HepG2 (cell line): ENCODE measurements at regions not wholly inside any gene's neighbourhood (a gene's known extent, or its start where the extent isn't known, plus 50 kb on each side); places are given as distances from the start of the nearest gene placed in this dataset.

Experiments used
- CCDC6 ChIP-seq: sonication (generic); formaldehyde crosslinking; IDR thresholded peaks from 2 replicates; pipeline ENCODE4 v1.8.1; 2022; ENCODE audit warnings: mild to moderate bottlenecking, missing genetic modification reagents, moderate library complexity
- ETV5 ChIP-seq: IDR thresholded peaks from 2 replicates; pipeline ENCODE4 v1.6.1; 2018; ENCODE audit warnings: missing biosample characterization, missing genetic modification reagents, inconsistent platforms, borderline replicate concordance
- GATA4 ChIP-seq: sonication (generic); IDR thresholded peaks from 2 replicates; pipeline ENCODE4 v1.6.1; 2016; ENCODE audit warnings: antibody characterized with exemption, low read depth, borderline replicate concordance
- HES4 ChIP-seq: sonication (generic); formaldehyde crosslinking; IDR thresholded peaks from 2 replicates; pipeline ENCODE4 v1.9.0; 2021; ENCODE audit warnings: mild to moderate bottlenecking, missing genetic modification reagents, borderline replicate concordance
- NKX3-1 ChIP-seq: sonication (generic); formaldehyde crosslinking; IDR thresholded peaks from 2 replicates; pipeline ENCODE4 v1.5.0; 2020; ENCODE audit warnings: missing genetic modification reagents
- SALL1 ChIP-seq: sonication (generic); formaldehyde crosslinking; IDR thresholded peaks from 2 replicates; pipeline ENCODE4 v1.8.0; 2022; ENCODE audit warnings: mild to moderate bottlenecking, missing genetic modification reagents
- SAP130 ChIP-seq: IDR thresholded peaks from 2 replicates; pipeline ENCODE4 v1.6.1; 2016; ENCODE audit warnings: low read depth
- SMARCE1 ChIP-seq: fragments of 450-650 bp; IDR thresholded peaks from 2 replicates; pipeline ENCODE4 v1.6.1; 2017; ENCODE audit warnings: borderline replicate concordance
- SUZ12 ChIP-seq: fragments of 150-350 bp; IDR thresholded peaks from 2 replicates; pipeline ENCODE4 v1.6.1; 2014; ENCODE audit warnings: low read depth, low read length
- ZFP90 ChIP-seq: sonication (generic); formaldehyde crosslinking; IDR thresholded peaks from 2 replicates; pipeline ENCODE4 v1.8.0; 2022; ENCODE audit warnings: missing genetic modification reagents, mild to moderate bottlenecking, inconsistent platforms, borderline replicate concordance
- ZFX ChIP-seq: sonication (generic); formaldehyde crosslinking; IDR thresholded peaks from 2 replicates; pipeline ENCODE4 v1.4.0; 2020; ENCODE audit warnings: mild to moderate bottlenecking, low read depth, missing genetic modification reagents, moderate library complexity
- ZNF430 ChIP-seq: sonication (generic); formaldehyde crosslinking; IDR thresholded peaks from 2 replicates; pipeline ENCODE4 v1.9.0; 2021; ENCODE audit warnings: mild to moderate bottlenecking, missing genetic modification reagents
- ZNF564 ChIP-seq: sonication (generic); formaldehyde crosslinking; IDR thresholded peaks from 2 replicates; pipeline ENCODE4 v1.8.1; 2023; ENCODE audit warnings: mild to moderate bottlenecking, missing genetic modification reagents
- ZSCAN29 ChIP-seq: sonication (generic); formaldehyde crosslinking; conservative IDR thresholded peaks from 2 replicates; pipeline ENCODE4 v1.4.0; 2020; ENCODE audit warnings: mild to moderate bottlenecking, missing genetic modification reagents
- TF ChIP-seq, protein P1 (sequence below): conservative IDR thresholded peaks from 2 replicates; pipeline ENCODE4 v1.6.1; 2018; ENCODE audit warnings: missing genetic modification reagents
- TF ChIP-seq, protein P2 (sequence below): sonication (generic); formaldehyde crosslinking; IDR thresholded peaks from 2 replicates; pipeline ENCODE4; 2020; ENCODE audit warnings: missing genetic modification reagents, mild to moderate bottlenecking, borderline replicate concordance
- TF ChIP-seq, protein P3 (sequence below): IDR thresholded peaks from 2 replicates; pipeline ENCODE4 v1.4.0; 2020; ENCODE audit warnings: mild to moderate bottlenecking, missing genetic modification reagents
- TF ChIP-seq, protein P4 (sequence below): sonication (generic); formaldehyde crosslinking; IDR thresholded peaks from 2 replicates; pipeline ENCODE4 v1.4.0; 2020; ENCODE audit warnings: missing genetic modification reagents; ENCODE audit errors: not compliant biosample characterization

DNA sequence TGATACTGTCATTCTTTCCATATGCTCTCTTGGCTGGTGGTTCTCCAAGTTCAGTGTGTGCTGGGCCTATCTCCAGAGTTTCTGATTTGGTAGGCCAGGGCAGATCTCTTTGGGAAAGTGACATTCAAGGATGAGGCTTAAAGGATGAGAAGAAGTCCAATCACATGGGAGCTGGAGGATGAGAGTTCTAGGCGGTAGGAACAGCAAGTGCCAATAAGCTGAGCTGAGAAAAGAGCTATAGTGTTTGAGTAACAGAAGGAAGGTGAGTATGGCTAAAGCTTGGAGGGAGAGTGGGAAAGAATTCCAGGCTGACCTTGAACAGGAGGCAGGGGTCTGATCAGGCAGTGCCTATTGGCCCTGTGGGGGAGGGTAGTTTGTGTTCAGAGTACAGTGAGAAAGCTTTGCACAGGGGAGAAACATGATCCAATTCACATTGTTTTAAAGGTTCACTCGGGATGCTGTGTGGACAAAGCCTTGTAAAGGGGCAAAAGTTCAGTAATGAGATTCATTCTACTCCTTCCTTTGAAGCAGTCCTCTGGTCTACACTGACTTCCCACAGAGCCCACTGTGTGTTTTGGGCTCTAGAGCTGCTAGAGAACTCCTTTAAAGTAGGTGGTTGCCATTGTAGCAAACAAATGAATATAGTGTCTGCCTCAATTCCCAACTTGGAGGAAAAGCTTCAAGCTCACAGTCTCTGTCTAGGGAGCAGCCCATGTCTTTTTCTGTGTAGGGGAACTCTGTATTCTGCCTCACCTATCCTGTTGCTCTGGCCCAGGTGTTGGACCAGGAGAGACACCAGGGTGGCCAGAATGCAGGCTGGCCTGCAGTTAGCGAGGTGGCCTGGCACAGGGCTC lies 81.8 kb downstream of the FASTKD2 start (continued):
- TF ChIP-seq, protein P1, sequence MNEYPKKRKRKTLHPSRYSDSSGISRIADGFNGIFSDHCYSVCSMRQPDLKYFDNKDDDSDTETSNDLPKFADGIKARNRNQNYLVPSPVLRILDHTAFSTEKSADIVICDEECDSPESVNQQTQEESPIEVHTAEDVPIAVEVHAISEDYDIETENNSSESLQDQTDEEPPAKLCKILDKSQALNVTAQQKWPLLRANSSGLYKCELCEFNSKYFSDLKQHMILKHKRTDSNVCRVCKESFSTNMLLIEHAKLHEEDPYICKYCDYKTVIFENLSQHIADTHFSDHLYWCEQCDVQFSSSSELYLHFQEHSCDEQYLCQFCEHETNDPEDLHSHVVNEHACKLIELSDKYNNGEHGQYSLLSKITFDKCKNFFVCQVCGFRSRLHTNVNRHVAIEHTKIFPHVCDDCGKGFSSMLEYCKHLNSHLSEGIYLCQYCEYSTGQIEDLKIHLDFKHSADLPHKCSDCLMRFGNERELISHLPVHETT (CRISPR knock-in tag): no peak
- TF ChIP-seq SMARCE1 (no peak), ZFX (CRISPR knock-in tag) (peak; percentile 44; the same call in 1 of the 2 replicates), ETV5 (no peak), ZNF564 (no peak), NKX3-1 (no peak), SAP130 (CRISPR knock-in tag) (no peak), SALL1 (CRISPR knock-in tag) (peak; percentile 86), ZNF430 (CRISPR knock-in tag) (0 out of 2 replicates have a peak, but pooled peaks have one; percentile 42), GATA4 (no peak), SUZ12 (no peak), ZSCAN29 (CRISPR knock-in tag) (peak; percentile 98), ZFP90 (CRISPR knock-in tag) (0 out of 2 replicates have a peak, but pooled peaks have one; percentile 39), CCDC6 (CRISPR knock-in tag) (no peak), HES4 (CRISPR knock-in tag) (no peak)
- TF ChIP-seq, protein P2, sequence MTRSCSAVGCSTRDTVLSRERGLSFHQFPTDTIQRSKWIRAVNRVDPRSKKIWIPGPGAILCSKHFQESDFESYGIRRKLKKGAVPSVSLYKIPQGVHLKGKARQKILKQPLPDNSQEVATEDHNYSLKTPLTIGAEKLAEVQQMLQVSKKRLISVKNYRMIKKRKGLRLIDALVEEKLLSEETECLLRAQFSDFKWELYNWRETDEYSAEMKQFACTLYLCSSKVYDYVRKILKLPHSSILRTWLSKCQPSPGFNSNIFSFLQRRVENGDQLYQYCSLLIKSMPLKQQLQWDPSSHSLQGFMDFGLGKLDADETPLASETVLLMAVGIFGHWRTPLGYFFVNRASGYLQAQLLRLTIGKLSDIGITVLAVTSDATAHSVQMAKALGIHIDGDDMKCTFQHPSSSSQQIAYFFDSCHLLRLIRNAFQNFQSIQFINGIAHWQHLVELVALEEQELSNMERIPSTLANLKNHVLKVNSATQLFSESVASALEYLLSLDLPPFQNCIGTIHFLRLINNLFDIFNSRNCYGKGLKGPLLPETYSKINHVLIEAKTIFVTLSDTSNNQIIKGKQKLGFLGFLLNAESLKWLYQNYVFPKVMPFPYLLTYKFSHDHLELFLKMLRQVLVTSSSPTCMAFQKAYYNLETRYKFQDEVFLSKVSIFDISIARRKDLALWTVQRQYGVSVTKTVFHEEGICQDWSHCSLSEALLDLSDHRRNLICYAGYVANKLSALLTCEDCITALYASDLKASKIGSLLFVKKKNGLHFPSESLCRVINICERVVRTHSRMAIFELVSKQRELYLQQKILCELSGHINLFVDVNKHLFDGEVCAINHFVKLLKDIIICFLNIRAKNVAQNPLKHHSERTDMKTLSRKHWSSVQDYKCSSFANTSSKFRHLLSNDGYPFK (CRISPR knock-in tag): peak; percentile 29; the same call in 1 of the 2 replicates
- TF ChIP-seq, protein P3, sequence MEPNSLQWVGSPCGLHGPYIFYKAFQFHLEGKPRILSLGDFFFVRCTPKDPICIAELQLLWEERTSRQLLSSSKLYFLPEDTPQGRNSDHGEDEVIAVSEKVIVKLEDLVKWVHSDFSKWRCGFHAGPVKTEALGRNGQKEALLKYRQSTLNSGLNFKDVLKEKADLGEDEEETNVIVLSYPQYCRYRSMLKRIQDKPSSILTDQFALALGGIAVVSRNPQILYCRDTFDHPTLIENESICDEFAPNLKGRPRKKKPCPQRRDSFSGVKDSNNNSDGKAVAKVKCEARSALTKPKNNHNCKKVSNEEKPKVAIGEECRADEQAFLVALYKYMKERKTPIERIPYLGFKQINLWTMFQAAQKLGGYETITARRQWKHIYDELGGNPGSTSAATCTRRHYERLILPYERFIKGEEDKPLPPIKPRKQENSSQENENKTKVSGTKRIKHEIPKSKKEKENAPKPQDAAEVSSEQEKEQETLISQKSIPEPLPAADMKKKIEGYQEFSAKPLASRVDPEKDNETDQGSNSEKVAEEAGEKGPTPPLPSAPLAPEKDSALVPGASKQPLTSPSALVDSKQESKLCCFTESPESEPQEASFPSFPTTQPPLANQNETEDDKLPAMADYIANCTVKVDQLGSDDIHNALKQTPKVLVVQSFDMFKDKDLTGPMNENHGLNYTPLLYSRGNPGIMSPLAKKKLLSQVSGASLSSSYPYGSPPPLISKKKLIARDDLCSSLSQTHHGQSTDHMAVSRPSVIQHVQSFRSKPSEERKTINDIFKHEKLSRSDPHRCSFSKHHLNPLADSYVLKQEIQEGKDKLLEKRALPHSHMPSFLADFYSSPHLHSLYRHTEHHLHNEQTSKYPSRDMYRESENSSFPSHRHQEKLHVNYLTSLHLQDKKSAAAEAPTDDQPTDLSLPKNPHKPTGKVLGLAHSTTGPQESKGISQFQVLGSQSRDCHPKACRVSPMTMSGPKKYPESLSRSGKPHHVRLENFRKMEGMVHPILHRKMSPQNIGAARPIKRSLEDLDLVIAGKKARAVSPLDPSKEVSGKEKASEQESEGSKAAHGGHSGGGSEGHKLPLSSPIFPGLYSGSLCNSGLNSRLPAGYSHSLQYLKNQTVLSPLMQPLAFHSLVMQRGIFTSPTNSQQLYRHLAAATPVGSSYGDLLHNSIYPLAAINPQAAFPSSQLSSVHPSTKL (CRISPR knock-in tag): peak; percentile 95
- TF ChIP-seq, protein P4, sequence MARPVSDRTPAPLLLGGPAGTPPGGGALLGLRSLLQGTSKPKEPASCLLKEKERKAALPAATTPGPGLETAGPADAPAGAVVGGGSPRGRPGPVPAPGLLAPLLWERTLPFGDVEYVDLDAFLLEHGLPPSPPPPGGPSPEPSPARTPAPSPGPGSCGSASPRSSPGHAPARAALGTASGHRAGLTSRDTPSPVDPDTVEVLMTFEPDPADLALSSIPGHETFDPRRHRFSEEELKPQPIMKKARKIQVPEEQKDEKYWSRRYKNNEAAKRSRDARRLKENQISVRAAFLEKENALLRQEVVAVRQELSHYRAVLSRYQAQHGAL (CRISPR knock-in tag): no peak
